HepG2 (cell line): ENCODE measurements at regions not wholly inside any gene's neighbourhood (a gene's known extent, or its start where the extent isn't known, plus 50 kb on each side); places are given as distances from the start of the nearest gene placed in this dataset.

Experiments used
- DPF2 ChIP-seq: sonication (generic); formaldehyde crosslinking; IDR thresholded peaks from 2 replicates; pipeline ENCODE4 v1.4.0; 2020; ENCODE audit warnings: mild to moderate bottlenecking, low read depth, missing genetic modification reagents, borderline replicate concordance
- E2F2 ChIP-seq: sonication (generic); formaldehyde crosslinking; IDR thresholded peaks from 2 replicates; pipeline ENCODE4 v1.4.0; 2020; ENCODE audit warnings: missing genetic modification reagents, borderline replicate concordance
- FOSL2 ChIP-seq: sonication (generic); formaldehyde crosslinking; IDR thresholded peaks from 2 replicates; pipeline ENCODE4 v1.4.0; 2020; ENCODE audit warnings: missing genetic modification reagents
- FOXC1 ChIP-seq: sonication (generic); formaldehyde crosslinking; IDR thresholded peaks from 2 replicates; pipeline ENCODE4 v1.8.0; 2022; ENCODE audit warnings: mild to moderate bottlenecking, missing genetic modification reagents, borderline replicate concordance
- HNRNPK ChIP-seq: fragments of 200-400 bp; formaldehyde crosslinking; IDR thresholded peaks from 2 replicates; pipeline ENCODE4 v1.6.1; 2018; ENCODE audit warnings: low read length, low read depth, moderate library complexity, mild to moderate bottlenecking; ENCODE audit not compliant: poor library complexity, severe bottlenecking
- KIAA2018 ChIP-seq: sonication (generic); formaldehyde crosslinking; IDR thresholded peaks from 2 replicates; pipeline ENCODE4 v1.5.0; 2020; ENCODE audit warnings: mild to moderate bottlenecking, missing genetic modification reagents, borderline replicate concordance
- NFKBIZ ChIP-seq: IDR thresholded peaks from 2 replicates; pipeline ENCODE4 v1.6.1; 2018; ENCODE audit warnings: missing genetic modification reagents, missing compliant biosample characterization
- PRMT3 ChIP-seq: sonication (generic); formaldehyde crosslinking; IDR thresholded peaks from 2 replicates; pipeline ENCODE4 v1.8.1; 2022; ENCODE audit warnings: low read depth, mild to moderate bottlenecking, moderate library complexity, missing genetic modification reagents, borderline replicate concordance
- SMAD1 ChIP-seq: sonication (generic); formaldehyde crosslinking; IDR thresholded peaks from 2 replicates; pipeline ENCODE4 v1.4.0; 2020; ENCODE audit warnings: missing genetic modification reagents, low read depth, mild to moderate bottlenecking, borderline replicate concordance
- U2AF2 ChIP-seq: fragments of 200-400 bp; formaldehyde crosslinking; IDR thresholded peaks from 2 replicates; pipeline ENCODE4 v1.6.1; 2017; ENCODE audit warnings: low read depth, mild to moderate bottlenecking, low read length
- ZBTB34 ChIP-seq: sonication (generic); formaldehyde crosslinking; IDR thresholded peaks from 2 replicates; pipeline ENCODE4 v1.8.0; 2022; ENCODE audit warnings: mild to moderate bottlenecking, missing genetic modification reagents
- ZKSCAN8 ChIP-seq: IDR thresholded peaks from 2 replicates; pipeline ENCODE4 v1.6.1; 2016; ENCODE audit warnings: borderline replicate concordance, missing genetic modification reagents, missing compliant biosample characterization
- ZNF317 ChIP-seq: sonication (generic); formaldehyde crosslinking; IDR thresholded peaks from 2 replicates; pipeline ENCODE4 v1.5.0; 2020; ENCODE audit warnings: mild to moderate bottlenecking, missing genetic modification reagents
- ZNF543 ChIP-seq: sonication (generic); formaldehyde crosslinking; IDR thresholded peaks from 2 replicates; pipeline ENCODE4 v1.4.0; 2020; ENCODE audit warnings: mild to moderate bottlenecking, missing genetic modification reagents
- ZNF556 ChIP-seq: sonication (generic); formaldehyde crosslinking; IDR thresholded peaks from 2 replicates; pipeline ENCODE4 v1.4.0; 2020; ENCODE audit warnings: mild to moderate bottlenecking, missing genetic modification reagents, borderline replicate concordance
- ZNF644 ChIP-seq: IDR thresholded peaks from 2 replicates; pipeline ENCODE4 v1.6.1; 2016; ENCODE audit warnings: low read depth
- ZNF839 ChIP-seq: sonication (generic); formaldehyde crosslinking; IDR thresholded peaks from 2 replicates; pipeline ENCODE4 v1.4.0; 2020; ENCODE audit warnings: missing genetic modification reagents, mild to moderate bottlenecking, borderline replicate concordance
- ZSCAN9 ChIP-seq: IDR thresholded peaks from 2 replicates; pipeline ENCODE4 v1.6.1; 2016; ENCODE audit warnings: borderline replicate concordance

- TF ChIP-seq KIAA2018 = no peak
- peak; percentile 76; the same call in 1 of the 2 replicates for TF ChIP-seq ZNF644 (CRISPR knock-in tag)
- peak; percentile 66 for TF ChIP-seq DPF2 (CRISPR knock-in tag)
- no peak for TF ChIP-seq HNRNPK
- peak; percentile 97 for TF ChIP-seq ZNF317 (CRISPR knock-in tag)
- no peak for TF ChIP-seq NFKBIZ (CRISPR knock-in tag)
- no peak for TF ChIP-seq SMAD1 (CRISPR knock-in tag)
- no peak for TF ChIP-seq PRMT3 (CRISPR knock-in tag)
- TF ChIP-seq FOXC1 = no peak
- TF ChIP-seq ZSCAN9 (CRISPR knock-in tag) = peak; percentile 48; the same call in 1 of the 2 replicates
- no peak for TF ChIP-seq ZNF839
- TF ChIP-seq E2F2 = no peak
- TF ChIP-seq ZBTB34 (CRISPR knock-in tag) = 0 out of 2 replicates have a peak, but pooled peaks have one; percentile 45
- peak; percentile 71; the same call in 1 of the 2 replicates for TF ChIP-seq ZKSCAN8 (CRISPR knock-in tag)
- no peak for TF ChIP-seq ZNF556 (CRISPR knock-in tag)
- no peak for TF ChIP-seq U2AF2
- TF ChIP-seq ZNF543 (CRISPR knock-in tag) = 0 out of 2 replicates have a peak, but pooled peaks have one; percentile 28
- TF ChIP-seq FOSL2 (CRISPR knock-in tag) = peak; percentile 76
Observed at GRCh38 chr2:167816874-167817290, 430.5 kb downstream of the STK39 start (continued).
